ENCODE measurements at regions not wholly inside any gene's neighbourhood (a gene's known extent, or its start where the extent isn't known, plus 50 kb on each side); places are given as distances from the start of the nearest gene placed in this dataset.
A peak's percentile ranks its signal among the peaks of the same experiment; 100 is the strongest.

GRCh38 chr4:179823342-179823741 is 2381.1 kb upstream of the AGA start:
- Histone ChIP-seq H3K27me3 (ENCODE audit: insufficient read depth, poor library complexity, severe bottlenecking) (no peaks in the 10 kb centered on the region), H3K27ac (replicated peaks) (no peak overlapping the region), H3K4me3 (replicated peaks; ENCODE audit: insufficient read depth, low read length) (no peak overlapping the region)
- no peak for DNase-seq (ENCODE audit: low read depth in 1 of 2, low spot score in 1 of 2)
- TF ChIP-seq CTCF (IDR thresholded peaks at IDR 0.05; ENCODE audit: insufficient read depth, low read length): no peak
- no peak for TF ChIP-seq SPI1 (IDR thresholded peaks at IDR 0.05; ENCODE audit: borderline replicate concordance, low read depth)
- no peak for TF ChIP-seq POLR2AphosphoS5 (IDR thresholded peaks at IDR 0.05; ENCODE audit: low read depth)
- no peak for TF ChIP-seq REST (IDR thresholded peaks at IDR 0.05; ENCODE audit: insufficient replicate concordance, low read depth)
- TF ChIP-seq GABPA (IDR thresholded peaks at IDR 0.05; ENCODE audit: low read depth): no peak

- Histone ChIP-seq H3K27ac (replicated peaks) (no peak overlapping the region), H3K27me3 (ENCODE audit: insufficient read depth, poor library complexity, severe bottlenecking) (no peaks in the 10 kb centered on the region), H3K4me3 (replicated peaks; ENCODE audit: insufficient read depth, low read length) (no peak overlapping the region)
- DNase-seq (ENCODE audit: low read depth in 1 of 2, low spot score in 1 of 2): no peak
- TF ChIP-seq REST (IDR thresholded peaks at IDR 0.05; ENCODE audit: insufficient replicate concordance, low read depth): no peak
- no peak for TF ChIP-seq SPI1 (IDR thresholded peaks at IDR 0.05; ENCODE audit: borderline replicate concordance, low read depth)
- TF ChIP-seq POLR2AphosphoS5 (IDR thresholded peaks at IDR 0.05; ENCODE audit: low read depth): no peak
- no peak for TF ChIP-seq CTCF (IDR thresholded peaks at IDR 0.05; ENCODE audit: insufficient read depth, low read length)
- no peak for TF ChIP-seq GABPA (IDR thresholded peaks at IDR 0.05; ENCODE audit: low read depth)
Observed at GRCh38 chr4:179831274-179831673, 2389.0 kb upstream of the AGA start.

- no peaks in the 10 kb centered on the region for H3K27me3 ChIP-seq (ENCODE audit: insufficient read depth, poor library complexity, severe bottlenecking)
- peak; percentile 79 for DNase-seq (ENCODE audit: low read depth in 1 of 2, low spot score in 1 of 2)
- peak overlapping the region; percentile 97 for H3K27ac ChIP-seq (replicated peaks)
- no peak overlapping the region for H3K4me3 ChIP-seq (replicated peaks; ENCODE audit: insufficient read depth, low read length)
- TF ChIP-seq REST (IDR thresholded peaks at IDR 0.05; ENCODE audit: insufficient replicate concordance, low read depth) (no peak), POLR2AphosphoS5 (IDR thresholded peaks at IDR 0.05; ENCODE audit: low read depth) (peak; percentile 54), SPI1 (IDR thresholded peaks at IDR 0.05; ENCODE audit: borderline replicate concordance, low read depth) (peak; percentile 60), GABPA (IDR thresholded peaks at IDR 0.05; ENCODE audit: low read depth) (no peak), CTCF (IDR thresholded peaks at IDR 0.05; ENCODE audit: insufficient read depth, low read length) (no peak)
Observed at GRCh38 chr4:179836179-179837075, 2394.2 kb upstream of the AGA start.

Measured in HL-60 (cell line).